T-cell (primary cell): ENCODE measurements at regions not wholly inside any gene's neighbourhood (a gene's known extent, or its start where the extent isn't known, plus 50 kb on each side); places are given as distances from the start of the nearest gene placed in this dataset.
"Not testable (repeated sequence)": the region's sequence is repeated elsewhere in the genome, so short reads cannot be mapped to it uniquely, and the experiment has no call there.

Experiments used
- ATAC-seq, 4 experiments: fragments of 200-7000 bp in 3 of 4; fragments of 150-1000 bp in 1 of 4; cut with Tn5 transposase; replicated peaks in 1 of 4; 1 replicate in 3 of 4; 2 replicates in 1 of 4; pipeline ENCODE4 v1.10.0; 2021; ENCODE audit warnings: moderate library complexity in 3 of 4, mild to moderate bottlenecking in 2 of 4, moderate number of reproducible peaks in 1 of 4
- CTCF ChIA-PET, 2 donors: fragments of 300-600 bp; sonication (Branson Sonifier 250); formaldehyde crosslinking; loops; one replicate each; lab custom pipeline; 2022; ENCODE audit warnings: antibody characterized with exemption in 2 of 2; lab: Charles Lee
- POLR2A ChIA-PET, 2 donors: fragments of 300-600 bp; sonication (Branson Sonifier 250); formaldehyde crosslinking; loops; one replicate each; lab custom pipeline; 2022; ENCODE audit warnings: antibody characterized with exemption in 2 of 2; lab: Charles Lee
- DNase-seq, 35 experiments: peaks; one replicate each; pipeline versions ENCODE4 v3.0.0 to v3.0.0-alpha.2; 2013 to 2023
- H3K27ac ChIP-seq: one replicate; pipeline ENCODE4 v1.5.1; 2013; ENCODE audit warnings: low read length
- H3K27me3 ChIP-seq, 2 experiments: replicated peaks in 1 of 2; 1 replicate in 1 of 2; 2 replicates in 1 of 2; pipeline versions ENCODE4 v1.6.1 to v1.7.0; 2013; ENCODE audit warnings: low read length in 1 of 2, mixed read lengths in 1 of 2; ENCODE audit not compliant: control insufficient read depth in 2 of 2, insufficient read depth in 2 of 2; ENCODE audit errors: extremely low read depth in 1 of 2
- H3K36me3 ChIP-seq, 2 donors: 1 replicate in 1 of 2; 2 replicates in 1 of 2; pipeline versions ENCODE4 v1.6.1 to v1.7.0; 2013; ENCODE audit warnings: low read length in 1 of 2; ENCODE audit not compliant: control insufficient read depth in 2 of 2, insufficient read depth in 1 of 2; ENCODE audit errors: extremely low read depth in 1 of 2
- H3K4me1 ChIP-seq, 2 experiments: 1 replicate in 1 of 2; 2 replicates in 1 of 2; pipeline versions ENCODE4 v1.6.1 to v1.7.0; 2013; ENCODE audit warnings: low read length in 2 of 2, mixed read lengths in 1 of 2; ENCODE audit not compliant: insufficient read depth in 2 of 2, control insufficient read depth in 1 of 2; ENCODE audit errors: extremely low read depth in 1 of 2
- H3K4me3 ChIP-seq, 2 donors: 1 replicate in 1 of 2; 2 replicates in 1 of 2; pipeline versions ENCODE4 v1.5.1 to v1.7.0; 2013; ENCODE audit warnings: mild to moderate bottlenecking in 2 of 2, low read length in 1 of 2, moderate library complexity in 1 of 2; ENCODE audit not compliant: control insufficient read depth in 1 of 2; ENCODE audit errors: extremely low read depth in 1 of 2
- H3K9me3 ChIP-seq: 2 replicates; pipeline ENCODE4 v1.7.0; 2013
- H3K27ac Mint-ChIP-seq, 2 donors: one replicate each; pipeline ENCODE4 v1.8.0; 2020 to 2021; ENCODE audit warnings: mild to moderate bottlenecking in 2 of 2, mixed read lengths in 2 of 2
- H3K27me3 Mint-ChIP-seq, 2 donors: one replicate each; pipeline ENCODE4 v1.8.0; 2021 to 2022; ENCODE audit warnings: mixed read lengths in 2 of 2
- H3K36me3 Mint-ChIP-seq: one replicate; pipeline ENCODE4 v1.8.0; 2021; ENCODE audit warnings: mixed read lengths
- H3K4me1 Mint-ChIP-seq, 3 donors: one replicate each; pipeline ENCODE4 v1.8.0; 2020 to 2022; ENCODE audit warnings: mixed read lengths in 3 of 3, mild to moderate bottlenecking in 1 of 3
- H3K4me3 Mint-ChIP-seq, 3 donors: one replicate each; pipeline ENCODE4 v1.8.0; 2020 to 2022; ENCODE audit warnings: mild to moderate bottlenecking in 3 of 3, mixed read lengths in 3 of 3, moderate library complexity in 3 of 3
- H3K9me3 Mint-ChIP-seq, 3 donors: one replicate each; pipeline ENCODE4 v1.8.0; 2020 to 2022; ENCODE audit warnings: mixed read lengths in 3 of 3
- WGBS: methylation state at CpG from one replicate; pipeline ENCODE4 v1.1.5; 2013; ENCODE audit warnings: missing lambda C conversion rate; ENCODE audit not compliant: insufficient coverage; 5-methylcytosine and 5-hydroxymethylcytosine counted together

- Histone ChIP-seq H3K4me3 (no peak overlapping the region), H3K4me1 (no peaks in the 10 kb centered on the region), H3K36me3 (no peaks in the 10 kb centered on the region), H3K27ac (no peak overlapping the region), H3K27me3 (no peaks in the 10 kb centered on the region), H3K9me3 (no peaks in the 10 kb centered on the region)
- no peak for ATAC-seq
- Mint-ChIP-seq H3K9me3 (peaks cover 3 to 8% (median 7%) of the 10 kb centered on the region in 3 donors), H3K27me3 (no peaks in the 10 kb centered on the region), H3K4me3 (no peak overlapping the region), H3K4me1 (no peaks in the 10 kb centered on the region), H3K27ac (no peak overlapping the region), H3K36me3 (no peaks in the 10 kb centered on the region)
- WGBS: 87% methylated on average over 4 of the region's 5 CpGs
- ChIA-PET CTCF (no interaction called here), POLR2A (no interaction called here)
- no peak for DNase-seq
These were observed 283.9 kb upstream of the PRICKLE1 start for GRCh38 chr12:42873401-42873800.

- DNase-seq: no peak
- no peaks in the 10 kb centered on the region for H3K36me3 Mint-ChIP-seq
- no peak for ATAC-seq
- H3K4me1 ChIP-seq: no peaks in the 10 kb centered on the region
- no peaks in the 10 kb centered on the region for H3K4me1 Mint-ChIP-seq
- no peaks in the 10 kb centered on the region for H3K27me3 ChIP-seq
- H3K9me3 Mint-ChIP-seq: peaks cover 4 to 8% (median 4%) of the 10 kb centered on the region in 3 donors
- no CpG with 5 or more reads among the region's 3 CpGs for WGBS
- no peak overlapping the region for H3K27ac Mint-ChIP-seq
- POLR2A ChIA-PET: no interaction called here
- no peaks in the 10 kb centered on the region for H3K36me3 ChIP-seq
- no peak overlapping the region for H3K4me3 Mint-ChIP-seq
- CTCF ChIA-PET: no interaction called here
- no peak overlapping the region for H3K4me3 ChIP-seq
- H3K9me3 ChIP-seq: no peaks in the 10 kb centered on the region
- no peak overlapping the region for H3K27ac ChIP-seq
- H3K27me3 Mint-ChIP-seq: no peaks in the 10 kb centered on the region
These were observed 282.3 kb upstream of the PRICKLE1 start for GRCh38 chr12:42871816-42872215.

- ATAC-seq (no peak), DNase-seq (no peak)
- H3K36me3 ChIP-seq: no peaks in the 10 kb centered on the region
- no peaks in the 10 kb centered on the region for H3K27me3 ChIP-seq
- H3K4me1 ChIP-seq: no peaks in the 10 kb centered on the region
- WGBS: no CpG with 5 or more reads among the region's 1 CpG
- H3K27ac ChIP-seq: no peak overlapping the region
- Mint-ChIP-seq H3K27me3 (no peaks in the 10 kb centered on the region), H3K9me3 (peaks cover 2 to 8% (median 5%) of the 10 kb centered on the region in 3 donors), H3K27ac (no peak overlapping the region), H3K4me3 (no peak overlapping the region), H3K4me1 (no peaks in the 10 kb centered on the region), H3K36me3 (no peaks in the 10 kb centered on the region)
- CTCF ChIA-PET: no interaction called here
- POLR2A ChIA-PET: no interaction called here
- H3K4me3 ChIP-seq: no peak overlapping the region
- H3K9me3 ChIP-seq: no peaks in the 10 kb centered on the region
These were observed 278.7 kb upstream of the PRICKLE1 start for GRCh38 chr12:42868291-42868690.

- Mint-ChIP-seq H3K36me3 (no peaks in the 10 kb centered on the region), H3K4me1 (no peaks in the 10 kb centered on the region), H3K27me3 (no peaks in the 10 kb centered on the region), H3K9me3 (peaks cover 0 to 8% (median 5%) of the 10 kb centered on the region in 3 donors), H3K4me3 (no peak overlapping the region), H3K27ac (no peak overlapping the region)
- H3K27ac ChIP-seq: no peak overlapping the region
- no peaks in the 10 kb centered on the region for H3K27me3 ChIP-seq
- no peaks in the 10 kb centered on the region for H3K9me3 ChIP-seq
- no peaks in the 10 kb centered on the region for H3K4me1 ChIP-seq
- ChIA-PET CTCF (no interaction called here), POLR2A (no interaction called here)
- WGBS: 78% methylated on average over 1 of the region's 3 CpGs
- H3K4me3 ChIP-seq: no peak overlapping the region
- ATAC-seq (no peak), DNase-seq (no peak)
- no peaks in the 10 kb centered on the region for H3K36me3 ChIP-seq
These were observed 275.7 kb upstream of the PRICKLE1 start for GRCh38 chr12:42865282-42865681.

- Mint-ChIP-seq H3K4me1 (no peaks in the 10 kb centered on the region), H3K36me3 (no peaks in the 10 kb centered on the region), H3K9me3 (peaks cover 0 to 4% (median 0%) of the 10 kb centered on the region in 3 donors), H3K27me3 (no peaks in the 10 kb centered on the region), H3K4me3 (no peak overlapping the region), H3K27ac (no peak overlapping the region)
- no peak overlapping the region for H3K4me3 ChIP-seq
- no peak overlapping the region for H3K27ac ChIP-seq
- H3K9me3 ChIP-seq: no peaks in the 10 kb centered on the region
- no peaks in the 10 kb centered on the region for H3K36me3 ChIP-seq
- no peak for DNase-seq
- ChIA-PET POLR2A (no interaction called here), CTCF (no interaction called here)
- no peaks in the 10 kb centered on the region for H3K4me1 ChIP-seq
- no CpG with 5 or more reads among the region's 2 CpGs for WGBS
- H3K27me3 ChIP-seq: no peaks in the 10 kb centered on the region
- ATAC-seq: no peak
These were observed 272.5 kb upstream of the PRICKLE1 start for GRCh38 chr12:42862055-42862454.

GRCh38 chr12:42860331-42860730 is 270.8 kb upstream of the PRICKLE1 start:
- H3K4me3 ChIP-seq, H3K9me3 ChIP-seq, H3K4me1 ChIP-seq, ATAC-seq, H3K27ac Mint-ChIP-seq, H3K36me3 Mint-ChIP-seq, CTCF ChIA-PET, H3K4me1 Mint-ChIP-seq, H3K27me3 Mint-ChIP-seq, H3K27ac ChIP-seq, H3K4me3 Mint-ChIP-seq, H3K36me3 ChIP-seq, H3K9me3 Mint-ChIP-seq, DNase-seq, POLR2A ChIA-PET, H3K27me3 ChIP-seq: not testable (repeated sequence)

- DNase-seq (no peak), ATAC-seq (no peak)
- ChIA-PET CTCF (no interaction called here), POLR2A (no interaction called here)
- H3K9me3 Mint-ChIP-seq: no peaks in the 10 kb centered on the region
- no peaks in the 10 kb centered on the region for H3K27me3 Mint-ChIP-seq
- no peaks in the 10 kb centered on the region for H3K4me1 Mint-ChIP-seq
- H3K4me1 ChIP-seq: no peaks in the 10 kb centered on the region
- 100% methylated on average over 2 of the region's 8 CpGs for WGBS
- H3K36me3 Mint-ChIP-seq: no peaks in the 10 kb centered on the region
- H3K27ac Mint-ChIP-seq: no peak overlapping the region
- H3K27ac ChIP-seq: no peak overlapping the region
- no peak overlapping the region for H3K4me3 Mint-ChIP-seq
- H3K27me3 ChIP-seq: no peaks in the 10 kb centered on the region
- H3K4me3 ChIP-seq: no peak overlapping the region
- H3K36me3 ChIP-seq: no peaks in the 10 kb centered on the region
- no peaks in the 10 kb centered on the region for H3K9me3 ChIP-seq
These were observed 270.1 kb upstream of the PRICKLE1 start for GRCh38 chr12:42859612-42860011.
